GM12864 (cell line): ENCODE measurements at regions not wholly inside any gene's neighbourhood (a gene's known extent, or its start where the extent isn't known, plus 50 kb on each side); places are given as distances from the start of the nearest gene placed in this dataset.

Source experiments
- DNase-seq: peaks from one replicate; pipeline ENCODE4 v3.0.0-alpha.2; 2011; ENCODE audit warnings: low read depth
- H3K4me3 ChIP-seq: 2 replicates; pipeline ENCODE4 v1.5.1; 2011; ENCODE audit warnings: mild to moderate bottlenecking, low read depth, low read length, control low read depth
- TF ChIP-seq, protein P1 (sequence below): IDR thresholded peaks from 2 replicates; pipeline ENCODE4 v1.5.1; 2011; ENCODE audit warnings: low read depth, mild to moderate bottlenecking, moderate library complexity, low read length, control low read depth, inconsistent platforms; ENCODE audit errors: missing control alignments

- TF ChIP-seq, protein P1, sequence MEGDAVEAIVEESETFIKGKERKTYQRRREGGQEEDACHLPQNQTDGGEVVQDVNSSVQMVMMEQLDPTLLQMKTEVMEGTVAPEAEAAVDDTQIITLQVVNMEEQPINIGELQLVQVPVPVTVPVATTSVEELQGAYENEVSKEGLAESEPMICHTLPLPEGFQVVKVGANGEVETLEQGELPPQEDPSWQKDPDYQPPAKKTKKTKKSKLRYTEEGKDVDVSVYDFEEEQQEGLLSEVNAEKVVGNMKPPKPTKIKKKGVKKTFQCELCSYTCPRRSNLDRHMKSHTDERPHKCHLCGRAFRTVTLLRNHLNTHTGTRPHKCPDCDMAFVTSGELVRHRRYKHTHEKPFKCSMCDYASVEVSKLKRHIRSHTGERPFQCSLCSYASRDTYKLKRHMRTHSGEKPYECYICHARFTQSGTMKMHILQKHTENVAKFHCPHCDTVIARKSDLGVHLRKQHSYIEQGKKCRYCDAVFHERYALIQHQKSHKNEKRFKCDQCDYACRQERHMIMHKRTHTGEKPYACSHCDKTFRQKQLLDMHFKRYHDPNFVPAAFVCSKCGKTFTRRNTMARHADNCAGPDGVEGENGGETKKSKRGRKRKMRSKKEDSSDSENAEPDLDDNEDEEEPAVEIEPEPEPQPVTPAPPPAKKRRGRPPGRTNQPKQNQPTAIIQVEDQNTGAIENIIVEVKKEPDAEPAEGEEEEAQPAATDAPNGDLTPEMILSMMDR: no peak
- DNase-seq: no peak
- H3K4me3 ChIP-seq: no peak overlapping the region
Measured at GRCh38 chr11:115665175-115665821, 161.1 kb upstream of the CADM1 start.

- H3K4me3 ChIP-seq: no peak overlapping the region
- no peak for DNase-seq
- TF ChIP-seq, protein P1: no peak
Measured at GRCh38 chr11:115664313-115664712, 160.1 kb upstream of the CADM1 start.

DNA sequence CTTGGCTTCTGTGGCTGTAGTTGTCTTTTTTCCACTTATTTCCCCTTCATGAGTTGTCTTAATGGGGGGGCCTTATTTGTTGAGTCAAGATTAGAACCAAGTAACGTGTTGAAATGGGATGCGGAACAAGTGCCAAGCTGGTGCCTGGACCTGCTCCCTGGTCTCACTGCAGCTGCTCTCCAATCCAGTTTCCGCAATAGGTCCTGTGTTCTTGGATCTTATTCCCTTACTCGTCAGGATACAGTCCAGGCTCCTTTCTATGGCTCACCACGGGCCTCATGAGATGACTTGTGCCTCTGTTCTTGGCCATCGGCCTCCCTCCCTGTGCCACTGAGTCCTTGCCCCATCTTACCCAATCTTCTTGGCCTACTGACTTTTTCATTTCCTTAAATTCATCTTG is 159.6 kb upstream of the CADM1 start:
- no peak overlapping the region for H3K4me3 ChIP-seq
- TF ChIP-seq, protein P1: no peak
- no peak for DNase-seq

DNA sequence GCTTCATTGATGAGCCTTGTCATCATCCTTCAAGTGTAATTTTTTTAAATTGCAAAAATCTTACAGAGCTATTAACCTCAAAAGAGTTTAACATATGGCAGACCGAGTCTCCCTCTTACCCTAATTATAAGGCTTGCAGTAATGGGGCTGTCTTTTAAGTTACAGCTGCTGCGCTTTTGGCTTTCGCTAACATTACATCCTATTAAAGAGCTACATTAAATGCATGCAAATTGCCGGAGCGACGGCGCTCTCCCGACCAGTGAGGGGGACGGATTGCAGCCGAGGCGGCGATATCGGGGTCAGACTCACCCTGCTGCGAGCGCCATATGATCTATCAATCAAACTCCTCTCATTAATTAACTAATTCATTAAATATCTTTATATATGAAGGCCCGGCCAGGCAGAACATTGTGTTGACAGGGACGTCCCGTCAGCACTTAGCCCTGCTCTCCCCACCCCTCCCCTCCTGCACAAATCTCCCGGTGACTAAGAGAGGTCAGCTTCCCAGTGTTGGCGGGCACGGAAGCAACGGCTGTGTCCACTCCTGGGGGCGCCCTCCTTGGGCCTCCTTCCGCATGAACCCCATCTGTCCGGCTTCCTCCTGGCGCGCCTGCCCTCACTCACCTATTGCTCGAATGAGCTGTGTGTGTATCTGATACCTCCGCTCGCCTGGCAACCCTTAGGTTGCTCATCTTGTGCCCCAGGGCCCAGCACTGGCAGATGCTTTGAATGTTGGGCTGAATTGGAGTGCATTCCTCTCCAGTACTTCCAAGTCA is 156.0 kb upstream of the CADM1 start:
- no peak overlapping the region for H3K4me3 ChIP-seq
- DNase-seq: no peak
- TF ChIP-seq, protein P1: no peak

- no peak for DNase-seq
- TF ChIP-seq, protein P1: no peak
- no peak overlapping the region for H3K4me3 ChIP-seq
Measured at GRCh38 chr11:115659061-115659963, 155.1 kb upstream of the CADM1 start.

GRCh38 chr11:115657586-115657985 is 153.4 kb upstream of the CADM1 start:
- H3K4me3 ChIP-seq: no peak overlapping the region
- DNase-seq: no peak
- TF ChIP-seq, protein P1: no peak
